ENCODE measurements at regions not wholly inside any gene's neighbourhood (a gene's known extent, or its start where the extent isn't known, plus 50 kb on each side); places are given as distances from the start of the nearest gene placed in this dataset.

GRCh38 chr1:72620453-72620852, 338.1 kb upstream of the NEGR1 start:
- no peak for DNase-seq

GRCh38 chr1:72606216-72606810, 324.0 kb upstream of the NEGR1 start:
- DNase-seq, result no peak

GRCh38 chr1:72601035-72601674, 318.8 kb upstream of the NEGR1 start:
- no peak for DNase-seq

- DNase-seq, result no peak
These were observed 303.8 kb upstream of the NEGR1 start for GRCh38 chr1:72586023-72586685.

- DNase-seq, result no peak
These were observed 297.3 kb upstream of the NEGR1 start for GRCh38 chr1:72579629-72580028.

- DNase-seq, result no peak
These were observed 288.5 kb upstream of the NEGR1 start for GRCh38 chr1:72570815-72571214.

- no peak for DNase-seq
These were observed 285.8 kb upstream of the NEGR1 start for GRCh38 chr1:72568113-72568512.

- no peak for DNase-seq
These were observed 285.2 kb upstream of the NEGR1 start for GRCh38 chr1:72567521-72567920.

- DNase-seq, result no peak
These were observed 282.4 kb upstream of the NEGR1 start for GRCh38 chr1:72564749-72565148.

- peak; percentile 69 for DNase-seq
These were observed 275.2 kb upstream of the NEGR1 start for GRCh38 chr1:72557446-72558049.

GRCh38 chr1:72547412-72547811, 265.1 kb upstream of the NEGR1 start:
- DNase-seq, result peak; percentile 20

GRCh38 chr1:72540674-72541073, 258.3 kb upstream of the NEGR1 start:
- no peak for DNase-seq

GRCh38 chr1:72535470-72535869, 253.1 kb upstream of the NEGR1 start:
- no peak for DNase-seq

GRCh38 chr1:72530646-72531045, 248.3 kb upstream of the NEGR1 start:
- peak; percentile 69 for DNase-seq

- DNase-seq, result no peak
These were observed 244.6 kb upstream of the NEGR1 start for GRCh38 chr1:72526926-72527325.

- DNase-seq, result no peak
These were observed 241.7 kb upstream of the NEGR1 start for GRCh38 chr1:72524021-72524420.

GRCh38 chr1:72521659-72522058, 239.3 kb upstream of the NEGR1 start:
- DNase-seq, result no peak

- no peak for DNase-seq
These were observed 234.5 kb upstream of the NEGR1 start for GRCh38 chr1:72516826-72517225.

- DNase-seq, result no peak
These were observed 233.9 kb upstream of the NEGR1 start for GRCh38 chr1:72516264-72516663.

GRCh38 chr1:72498371-72498770, 216.0 kb upstream of the NEGR1 start:
- no peak for DNase-seq

GRCh38 chr1:72489801-72490200, 207.5 kb upstream of the NEGR1 start:
- DNase-seq, result peak; percentile 10

GRCh38 chr1:72485801-72486200, 203.5 kb upstream of the NEGR1 start:
- DNase-seq, result no peak

GRCh38 chr1:72483846-72484357, 201.6 kb upstream of the NEGR1 start:
- DNase-seq, result peak; percentile 59

All from DMS53 (cell line).